ENCODE measurements at regions not wholly inside any gene's neighbourhood (a gene's known extent, or its start where the extent isn't known, plus 50 kb on each side); places are given as distances from the start of the nearest gene placed in this dataset.
"Not testable (repeated sequence)": the region's sequence is repeated elsewhere in the genome, so short reads cannot be mapped to it uniquely, and the experiment has no call there.

DNA sequence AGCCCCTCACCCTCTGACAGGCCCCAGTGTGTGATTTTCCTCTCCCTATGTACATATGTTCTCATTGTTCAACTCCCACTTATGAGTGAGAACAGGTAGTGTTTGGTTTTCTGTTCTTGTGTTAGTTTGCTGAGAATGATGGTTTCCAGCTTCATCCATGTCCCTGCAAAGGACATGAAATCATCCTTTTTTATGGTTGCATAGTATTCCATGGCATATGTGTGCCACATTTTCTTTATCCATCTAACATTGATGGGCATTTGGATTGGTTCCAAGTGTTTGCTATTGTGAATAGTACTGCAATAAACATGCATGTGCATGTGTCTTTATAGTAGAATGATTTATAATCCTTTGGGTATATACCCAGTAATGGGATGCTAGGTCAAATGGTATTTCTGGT, 223.7 kb upstream of the VLDLR start:
- not testable (repeated sequence) for DNase-seq

DNA sequence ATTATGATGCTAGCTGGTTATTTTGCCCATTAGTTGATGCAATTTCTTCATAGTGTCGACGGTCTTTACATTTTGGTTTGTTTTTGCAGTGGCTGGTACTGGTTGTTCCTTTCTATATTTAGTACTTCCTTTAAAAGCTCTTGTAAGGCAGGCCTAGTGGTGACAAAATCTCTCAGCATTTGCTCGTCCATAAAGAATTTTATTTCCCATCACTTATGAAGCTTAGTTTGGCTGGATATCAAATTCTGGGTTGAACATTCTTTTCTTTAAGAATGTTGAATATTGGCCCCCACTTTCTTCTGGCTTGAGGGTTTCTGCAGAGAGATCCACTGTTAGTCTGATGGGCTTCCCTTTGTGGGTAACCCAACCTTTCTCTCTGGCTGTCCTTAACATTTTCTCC, 219.8 kb upstream of the VLDLR start:
- DNase-seq = not testable (repeated sequence)

DNA sequence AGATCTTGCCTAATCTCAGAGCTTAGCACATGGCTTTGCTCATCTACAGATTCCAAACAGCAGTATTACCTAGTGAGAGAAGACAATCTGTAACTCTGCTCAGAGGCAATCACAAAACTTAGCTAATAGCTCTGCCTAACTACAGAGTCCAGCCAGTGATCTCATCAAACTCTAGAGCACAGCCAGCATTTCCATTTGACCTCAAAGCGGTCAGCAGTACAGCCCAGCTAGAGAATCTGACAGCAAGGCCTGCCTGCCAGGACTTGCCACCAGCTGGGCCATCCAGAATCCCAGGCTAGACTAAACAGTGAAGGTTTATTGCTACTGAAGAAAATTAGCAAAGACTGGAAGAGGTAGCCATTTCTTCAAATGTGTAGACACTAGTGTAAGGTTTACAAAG, 217.9 kb upstream of the VLDLR start:
- DNase-seq = no peak

DNA sequence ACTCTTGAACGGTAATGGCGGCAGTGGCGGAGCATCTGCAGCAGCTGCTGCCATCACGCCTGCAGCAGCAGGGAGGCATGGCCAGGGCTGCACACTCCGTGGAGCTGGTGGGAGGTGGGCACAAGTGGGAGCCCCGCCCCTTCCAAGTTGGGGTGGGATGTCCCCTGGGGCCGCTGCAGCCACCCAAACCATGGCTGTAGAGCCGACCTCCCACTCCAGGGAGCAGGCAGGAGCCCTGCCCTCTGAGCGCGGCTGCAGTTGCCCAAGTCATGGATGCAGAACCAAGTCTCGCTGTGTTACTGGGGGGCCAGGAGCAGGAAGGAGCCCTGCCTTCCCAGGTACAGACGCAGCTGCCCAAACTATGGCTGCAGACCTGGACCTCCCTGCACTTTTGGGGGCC, 215.3 kb upstream of the VLDLR start:
- no peak for DNase-seq

DNA sequence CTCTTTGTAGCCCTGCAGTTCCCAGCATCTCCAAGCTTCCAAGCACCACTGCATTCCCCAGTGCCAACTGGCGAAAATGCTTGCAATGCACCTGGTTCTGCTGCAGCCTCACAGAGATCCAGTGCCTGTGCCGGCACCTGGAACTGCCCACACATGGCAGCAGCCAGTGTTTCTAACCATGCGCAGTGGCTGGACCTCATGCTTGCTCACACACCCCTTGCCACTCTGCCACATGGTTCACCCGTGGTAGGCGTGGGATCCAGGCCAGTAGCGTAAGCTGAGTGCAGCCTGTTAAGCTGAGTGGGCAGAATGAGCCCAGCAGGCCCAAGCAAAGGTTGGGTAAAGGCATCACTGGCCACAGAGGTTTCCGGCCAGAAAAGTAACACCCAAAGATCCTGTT, 214.1 kb upstream of the VLDLR start:
- DNase-seq = no peak

DNA sequence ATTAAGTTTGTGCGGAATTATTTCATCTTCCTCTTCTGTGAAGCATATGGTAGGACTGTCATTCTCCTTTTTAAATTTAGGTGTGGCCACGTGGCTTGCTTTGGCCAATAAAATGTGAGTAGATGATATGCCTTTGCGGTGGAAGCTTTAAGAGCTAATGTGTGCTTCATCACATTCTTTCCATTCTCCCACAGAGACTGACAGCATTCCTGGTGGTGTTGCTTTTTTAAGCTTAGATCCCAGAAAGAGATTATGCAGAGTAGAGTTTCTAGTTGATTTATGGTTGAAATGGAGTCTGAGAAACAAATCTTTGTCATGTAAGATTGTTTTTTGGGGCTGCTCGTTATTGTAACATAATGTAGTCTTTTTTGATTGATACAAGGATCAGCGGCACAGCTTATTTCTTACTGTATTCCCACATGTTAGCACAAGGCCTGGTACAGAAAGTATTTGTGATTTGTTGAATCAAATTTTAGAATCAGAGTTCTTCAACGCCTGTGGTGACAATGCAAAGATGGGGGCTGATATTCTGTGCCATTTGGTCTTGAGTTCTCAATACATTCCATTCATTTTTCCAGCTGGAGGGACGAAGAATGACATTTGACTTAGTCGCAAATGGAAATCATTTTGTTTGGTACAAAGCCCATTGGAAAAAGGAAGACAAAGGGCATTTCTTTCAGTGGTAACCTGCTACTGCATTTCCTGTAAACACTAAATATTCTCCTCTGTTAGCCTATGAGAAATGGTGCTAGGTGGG, 209.9 kb upstream of the VLDLR start:
- no peak for DNase-seq

DNA sequence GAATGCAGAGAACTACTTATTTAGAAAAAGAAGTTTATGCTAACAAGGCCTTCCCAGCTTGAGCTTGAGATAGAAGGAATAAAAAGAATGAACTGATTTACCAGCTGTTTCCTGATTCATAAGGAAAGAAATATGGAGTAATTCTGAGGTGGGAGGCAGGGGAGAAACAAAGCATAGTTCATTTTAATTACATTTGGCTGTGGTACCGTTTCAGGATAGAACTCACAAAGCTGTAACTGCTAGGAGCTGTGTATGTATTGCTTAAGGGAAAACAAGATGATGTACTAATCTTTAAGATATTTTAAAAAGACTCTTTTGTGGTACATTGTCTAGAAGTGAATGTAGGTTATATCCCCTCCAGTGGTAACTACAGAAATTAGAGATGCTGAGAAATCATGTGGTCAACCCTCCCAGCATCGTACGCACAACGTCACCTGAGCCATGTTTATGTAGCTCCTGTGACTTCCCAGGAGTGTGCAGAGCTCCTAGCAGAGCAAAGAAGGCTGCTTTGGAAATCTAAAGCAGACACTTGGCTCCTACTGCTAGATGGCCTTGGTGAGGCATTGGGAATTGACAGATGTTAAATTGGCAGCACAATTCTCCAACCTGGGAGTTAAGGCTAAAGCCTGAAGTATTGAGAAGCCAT, 208.3 kb upstream of the VLDLR start:
- no peak for DNase-seq

DNA sequence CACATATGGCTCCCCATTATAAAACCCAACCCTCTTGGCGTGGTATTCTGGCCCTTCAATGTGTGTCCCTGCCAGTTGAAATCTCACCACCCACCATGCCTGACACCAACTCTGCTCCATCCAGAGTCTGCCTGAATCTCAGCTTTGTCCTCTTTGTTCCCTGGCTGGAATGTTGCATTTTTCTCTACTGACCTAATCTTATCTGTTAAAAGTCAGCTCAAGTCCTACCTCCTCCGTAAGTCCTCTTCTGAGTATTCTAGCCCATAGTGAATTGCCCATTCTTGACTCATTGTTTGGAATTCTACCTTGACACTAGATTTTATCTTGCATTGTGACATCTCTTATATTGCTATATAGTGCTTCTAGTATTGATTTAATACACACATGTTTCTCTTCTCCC, 207.1 kb upstream of the VLDLR start:
- no peak for DNase-seq

DNA sequence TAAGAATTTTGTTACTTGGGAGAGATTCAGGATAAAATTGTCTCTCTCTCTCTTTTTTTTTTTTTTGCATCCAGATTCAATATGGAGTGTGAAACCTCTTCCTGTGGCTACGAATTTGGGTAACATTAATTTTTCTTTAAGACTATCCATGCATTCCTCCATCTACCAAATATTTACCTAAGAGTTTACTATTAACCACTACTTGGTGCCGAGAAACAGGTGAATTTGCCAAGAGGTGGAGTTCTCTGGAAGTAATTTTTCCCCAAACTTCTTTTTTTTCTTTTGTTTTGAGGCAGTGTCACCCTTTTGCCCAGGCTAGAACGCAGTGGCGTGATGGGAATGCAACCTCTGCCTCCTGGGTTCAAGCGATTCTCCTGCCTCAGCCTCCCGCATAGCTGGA, 206.3 kb upstream of the VLDLR start:
- DNase-seq = no peak

DNA sequence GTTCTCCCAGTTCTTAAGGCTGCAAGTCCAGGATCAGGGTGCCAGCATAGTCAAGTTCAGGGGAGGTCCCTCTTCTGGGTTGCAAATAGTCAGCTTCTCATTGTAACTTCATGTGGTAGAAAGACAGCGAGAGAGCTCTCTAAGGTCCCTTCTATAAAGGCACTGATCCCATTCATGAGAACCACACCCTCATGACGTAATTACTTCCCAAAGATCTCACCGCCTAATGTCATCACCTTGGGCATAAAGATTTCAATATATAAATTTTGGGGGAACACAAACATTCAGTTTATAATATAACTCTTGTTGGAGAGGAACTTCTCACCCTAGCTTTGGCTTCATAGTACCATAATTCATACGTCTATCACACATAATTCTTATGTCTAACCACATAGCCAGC, 203.9 kb upstream of the VLDLR start:
- DNase-seq = no peak

DNA sequence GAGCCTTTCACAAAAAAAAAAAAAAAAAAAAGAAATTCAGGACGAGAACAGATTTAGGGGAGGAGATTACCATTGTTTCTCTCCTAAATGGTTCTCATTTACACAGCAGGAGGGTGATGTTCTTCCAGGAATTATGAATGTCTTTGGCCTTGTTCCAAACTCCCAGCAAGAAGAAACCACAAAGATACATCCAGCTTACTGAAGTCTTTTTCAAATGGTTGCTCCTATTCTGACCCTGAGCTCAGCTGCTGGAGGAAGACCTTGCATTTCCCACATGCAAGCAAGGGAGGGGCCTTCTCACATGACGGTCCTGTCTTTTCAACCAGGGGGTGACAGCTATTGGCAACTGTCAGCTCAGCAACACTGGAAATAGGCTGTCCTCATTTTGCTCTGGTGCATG, 203.0 kb upstream of the VLDLR start:
- DNase-seq = peak; percentile 56

DNA sequence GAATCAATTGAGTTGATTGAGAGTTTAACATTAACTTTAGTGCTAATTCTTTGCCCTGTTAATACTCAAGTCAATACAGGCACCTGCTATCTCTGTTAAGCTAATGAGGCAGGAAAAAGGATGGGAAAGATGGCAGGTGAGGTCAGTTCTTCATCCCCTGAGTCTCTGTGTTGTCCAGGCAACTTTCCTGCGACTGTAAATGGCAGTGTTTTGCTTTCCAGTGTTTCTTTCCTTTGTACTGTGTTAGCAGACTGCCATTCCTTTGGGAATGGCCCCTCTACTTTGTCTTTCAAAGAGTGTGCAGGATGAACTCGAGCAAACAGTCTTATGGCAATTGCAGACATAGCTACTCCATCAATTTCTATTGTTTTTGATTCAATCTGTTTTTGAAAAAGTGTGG, 202.2 kb upstream of the VLDLR start:
- peak; percentile 27 for DNase-seq

DNA sequence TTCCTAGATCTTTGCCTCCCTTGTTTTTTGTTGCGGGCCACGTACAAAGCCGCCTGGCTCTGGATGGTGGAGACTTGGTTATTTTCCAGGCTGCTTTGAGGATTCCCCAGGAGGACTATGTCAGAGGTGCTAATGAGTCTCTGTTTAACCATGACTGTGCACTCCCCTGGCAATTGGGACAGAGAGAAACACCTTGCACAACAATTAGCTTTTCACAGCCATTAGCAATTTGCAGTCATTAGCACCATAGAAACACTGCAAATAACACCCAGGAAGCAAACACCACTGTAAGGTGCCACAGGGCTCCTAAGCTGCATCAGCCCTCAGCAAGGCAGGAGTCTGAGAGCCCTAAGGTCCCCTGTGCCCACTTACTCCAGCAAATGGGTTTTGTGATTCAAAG, 201.0 kb upstream of the VLDLR start:
- peak; percentile 33 for DNase-seq

DNA sequence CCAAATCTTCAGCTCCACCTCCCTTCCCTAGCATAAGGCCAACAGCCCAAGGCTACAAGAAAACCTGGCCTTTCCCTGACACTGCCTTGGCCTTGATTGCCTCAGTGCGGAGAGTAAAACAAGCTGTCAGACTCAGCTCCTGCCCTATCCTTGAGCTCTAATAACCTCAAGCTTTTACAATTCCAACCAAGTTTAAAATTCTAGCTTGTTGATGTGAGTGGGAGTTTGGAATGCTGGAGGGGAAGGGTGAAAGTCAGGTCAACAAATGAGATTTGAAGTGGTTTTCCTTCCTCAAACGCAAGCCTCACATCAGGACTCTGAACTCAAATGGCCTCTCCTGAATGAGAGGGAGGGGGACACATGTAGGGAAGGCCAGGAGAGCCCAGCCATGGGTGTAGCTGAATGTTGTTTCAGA, 197.0 kb upstream of the VLDLR start:
- no peak for DNase-seq

DNA sequence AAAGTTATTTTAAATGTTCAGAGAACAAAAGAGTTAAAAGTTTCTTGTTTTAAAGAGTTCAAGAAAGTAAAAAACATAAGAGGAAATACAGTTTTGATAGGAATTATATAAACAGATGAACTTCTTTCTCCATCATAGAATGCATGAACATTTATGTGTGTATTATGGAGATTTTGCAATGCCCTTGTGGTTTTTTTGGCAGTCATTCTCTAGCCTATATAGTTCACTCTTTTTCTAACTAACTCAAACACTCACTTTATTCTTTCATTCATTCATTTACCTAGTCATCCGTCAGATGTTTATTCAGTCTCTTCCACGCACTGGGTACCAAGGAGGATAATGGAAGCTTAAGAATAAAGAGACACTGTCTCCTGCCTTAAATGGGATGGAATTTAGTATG, 195.9 kb upstream of the VLDLR start:
- no peak for DNase-seq

DNA sequence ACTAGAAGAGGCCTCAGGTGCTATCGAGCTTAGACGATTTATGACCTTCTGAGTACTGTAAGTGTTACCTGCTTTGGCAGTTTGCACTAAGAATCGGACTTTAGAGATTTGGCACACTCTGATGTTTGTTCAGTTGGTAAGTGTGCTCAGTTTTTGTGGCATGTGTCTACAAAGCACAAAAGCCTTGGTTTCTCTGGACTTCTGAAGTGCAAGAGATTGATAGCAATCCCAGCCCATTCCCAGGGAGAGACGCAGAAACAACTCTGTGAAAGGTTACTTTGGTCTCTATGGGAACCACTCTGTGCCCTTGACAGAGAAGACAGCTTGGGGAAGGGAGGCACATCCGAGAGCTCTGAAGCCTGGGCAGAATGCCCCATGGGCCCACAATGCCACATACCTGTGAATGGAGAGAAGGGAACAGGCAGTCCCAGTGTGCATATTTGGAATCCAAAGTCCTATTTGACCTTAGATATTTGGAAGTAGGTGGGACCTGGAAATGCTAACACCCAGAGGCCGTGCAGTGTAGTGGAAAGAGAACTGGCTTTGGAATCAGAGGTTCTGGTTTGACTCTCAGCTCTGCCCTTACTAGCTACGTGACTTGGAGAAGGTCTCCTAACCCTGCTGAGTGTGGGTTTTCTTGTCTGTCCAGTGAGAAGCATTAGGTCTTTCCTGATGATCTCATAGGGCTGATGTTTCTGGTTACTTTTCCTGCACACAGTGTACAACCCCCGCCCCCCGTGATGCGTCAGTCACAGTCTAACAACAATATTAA, 194.3 kb upstream of the VLDLR start:
- DNase-seq = no peak

DNA sequence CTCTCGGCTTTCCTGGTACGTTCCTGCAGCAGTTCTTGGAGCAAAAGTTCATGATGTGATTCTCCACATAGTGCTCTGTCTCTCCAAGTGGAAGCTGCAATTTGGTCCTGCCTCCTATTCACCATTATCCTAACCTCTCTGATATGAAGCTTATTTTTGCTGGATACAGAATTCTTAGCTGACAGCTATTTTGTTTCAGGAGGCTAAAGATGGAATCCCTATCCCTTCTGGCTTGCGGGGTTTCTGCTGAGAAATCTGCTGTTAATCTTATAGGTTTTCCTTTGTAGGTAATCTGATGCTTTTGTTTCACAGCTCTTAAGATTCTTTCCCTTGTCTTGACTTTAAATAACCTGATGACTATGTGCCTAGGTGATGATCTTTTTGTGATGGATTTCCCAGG, 181.6 kb upstream of the VLDLR start:
- DNase-seq = no peak

DNA sequence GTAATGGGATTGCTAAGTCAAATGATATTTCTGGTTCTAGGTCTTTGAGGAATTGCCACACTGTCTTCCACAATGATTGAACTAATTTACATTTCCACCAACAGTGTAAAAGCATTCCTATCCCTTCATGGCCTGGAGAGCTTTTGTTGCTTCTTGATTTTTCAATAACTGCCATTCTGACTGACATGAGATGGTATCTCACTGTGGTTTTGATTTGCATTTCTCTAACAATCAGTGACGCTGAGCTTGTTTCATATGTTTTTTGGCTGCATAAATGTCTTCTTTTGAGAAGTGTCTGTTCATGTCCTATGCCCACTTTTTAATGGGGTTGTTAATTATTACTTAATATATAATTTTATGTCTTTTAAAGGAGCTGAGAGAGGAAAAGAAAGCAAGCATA, 177.7 kb upstream of the VLDLR start:
- not testable (repeated sequence) for DNase-seq

DNA sequence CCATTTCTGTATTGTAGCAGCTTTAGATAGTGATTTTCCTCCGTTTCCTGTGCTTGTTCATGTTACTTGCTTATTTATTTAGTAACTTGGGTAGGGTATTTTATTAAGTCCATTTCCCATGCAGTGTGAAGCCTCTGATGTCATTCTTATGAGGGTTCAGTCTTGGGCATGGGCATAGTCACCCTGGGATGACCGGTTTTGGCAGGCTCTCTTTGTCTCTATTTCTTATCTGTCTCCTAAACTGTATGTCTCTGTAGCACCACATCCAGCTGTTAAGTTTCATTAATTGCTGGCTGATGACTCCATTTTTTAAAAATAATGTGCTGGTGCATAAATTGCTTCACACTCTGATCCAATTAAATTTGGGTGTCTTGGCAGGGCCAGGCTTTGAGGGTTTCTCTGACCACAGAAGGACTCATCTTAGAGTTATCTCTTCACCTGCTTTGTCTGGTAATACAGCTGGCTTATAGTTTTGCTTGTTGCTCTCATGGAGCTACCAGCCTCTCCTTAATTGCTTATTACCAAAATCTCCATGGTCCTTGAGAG, 173.3 kb upstream of the VLDLR start:
- no peak for DNase-seq

DNA sequence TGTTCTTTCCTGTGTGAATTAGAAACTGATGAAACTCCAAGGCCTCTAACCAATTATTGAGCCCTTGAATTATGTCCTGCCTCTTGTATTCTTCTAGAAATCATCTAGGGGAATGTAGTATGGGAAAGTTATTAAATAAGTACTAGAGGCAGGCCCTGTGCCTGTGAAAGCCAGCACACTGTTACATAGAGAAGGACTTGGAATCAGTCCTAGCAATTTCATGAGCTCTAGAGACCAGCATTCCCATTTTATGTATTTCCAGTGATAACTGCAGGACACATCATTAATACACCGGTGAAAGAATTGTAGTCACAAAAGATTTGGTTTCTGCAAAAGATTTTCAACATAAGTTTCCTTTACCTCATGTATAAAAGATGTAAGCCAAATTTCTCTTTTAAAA, 168.5 kb upstream of the VLDLR start:
- DNase-seq = no peak

DNA sequence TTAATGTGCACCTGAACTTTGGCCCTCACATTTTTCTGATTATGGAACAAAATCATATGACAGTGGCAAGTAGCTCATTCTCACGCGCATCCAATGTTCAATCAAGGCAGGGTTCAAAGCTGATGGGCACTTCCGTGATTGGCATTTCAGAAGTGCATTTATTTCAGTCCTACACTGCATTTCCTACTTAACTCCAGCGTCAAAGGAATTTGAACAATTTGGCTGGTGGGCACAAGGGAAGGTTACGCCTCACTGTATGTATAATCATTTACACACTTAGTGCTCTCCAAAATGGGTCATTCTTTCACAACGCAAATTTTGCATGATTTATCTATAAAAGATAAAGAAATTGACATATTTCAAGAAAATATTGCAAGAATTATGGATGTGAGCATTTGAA, 167.9 kb upstream of the VLDLR start:
- no peak for DNase-seq

DNA sequence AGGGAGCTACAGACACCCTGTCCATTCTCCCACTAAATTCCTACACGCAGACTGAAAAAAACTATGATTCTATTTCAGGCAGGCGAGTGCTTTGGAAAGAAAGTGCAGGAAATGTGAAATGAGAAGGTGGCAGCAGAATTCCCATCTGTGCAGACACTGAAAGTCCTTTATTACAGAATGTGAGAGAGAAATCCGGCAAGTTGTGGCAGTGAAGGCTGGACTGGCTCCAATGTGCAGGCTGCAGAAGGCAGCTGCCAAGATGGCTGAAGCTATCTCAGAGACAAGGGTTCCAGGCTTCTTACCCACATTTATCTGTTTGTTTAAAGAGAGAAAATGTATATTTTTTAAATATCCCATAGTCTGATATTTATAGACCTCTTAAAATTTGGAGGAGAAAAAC, 161.8 kb upstream of the VLDLR start:
- no peak for DNase-seq

DNA sequence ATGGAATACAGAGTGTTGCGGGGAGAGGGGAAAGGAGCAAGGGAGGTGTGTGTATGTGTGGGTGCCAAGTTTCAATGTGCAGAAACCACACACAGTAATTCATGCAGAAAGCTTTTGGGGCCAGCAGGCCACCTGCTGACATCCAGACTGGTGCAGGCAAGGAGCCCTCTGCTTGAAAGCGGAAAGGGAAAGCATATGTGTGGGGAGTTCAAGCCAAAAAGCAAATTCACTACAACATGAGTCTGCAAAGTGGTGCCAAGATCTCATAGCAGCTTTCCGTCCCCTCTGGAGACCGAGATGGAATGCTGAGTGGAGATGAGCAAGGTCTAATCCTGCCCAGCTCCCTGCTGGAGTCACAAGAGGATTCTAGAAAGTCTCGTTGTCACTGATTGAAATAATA, 159.7 kb upstream of the VLDLR start:
- DNase-seq = no peak

DNA sequence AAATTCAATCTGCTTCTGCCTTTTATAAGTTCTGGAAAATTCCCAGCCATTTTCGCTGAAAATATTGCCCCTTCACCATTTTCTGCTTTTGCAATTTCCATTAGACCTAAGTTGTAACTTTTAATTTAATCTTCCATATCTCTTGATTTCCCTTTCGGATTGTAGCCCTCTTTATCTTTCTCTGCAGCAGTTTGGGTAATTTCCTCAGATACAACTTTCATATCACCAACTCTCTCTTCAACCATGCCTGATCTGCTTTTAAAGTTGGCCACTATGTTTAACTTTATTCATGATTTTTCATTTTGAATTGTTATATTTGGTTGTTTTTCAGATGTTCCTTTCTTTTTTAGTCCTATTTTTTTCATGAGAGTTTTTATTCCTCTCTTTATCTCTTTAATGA, 157.0 kb upstream of the VLDLR start:
- DNase-seq = no peak

Measured in retina (tissue), 1 donor.